RWPE2 (cell line): ENCODE measurements at regions not wholly inside any gene's neighbourhood (a gene's known extent, or its start where the extent isn't known, plus 50 kb on each side); places are given as distances from the start of the nearest gene placed in this dataset.

Experiments used
- ATAC-seq: fragments of 200-7000 bp; cut with Tn5 transposase; 3 replicates; pipeline ENCODE4 v1.9.1; 2021; ENCODE audit warnings: low read depth
- DNase-seq: peaks from one replicate; pipeline ENCODE4 v3.0.0-alpha.2; 2020; ENCODE audit warnings: low spot score
- H3K27ac ChIP-seq: fragments of 450-650 bp; 2 replicates; pipeline ENCODE4 v1.5.1; 2017; ENCODE audit warnings: mild to moderate bottlenecking; ENCODE audit not compliant: poor library complexity, severe bottlenecking
- H3K27me3 ChIP-seq: fragments of 250-450 bp; sonication (Bioruptor Pico); 2 replicates; pipeline ENCODE4 v1.5.1; 2021; ENCODE audit warnings: mild to moderate bottlenecking, moderate library complexity; ENCODE audit not compliant: insufficient read depth, poor library complexity, severe bottlenecking
- H3K36me3 ChIP-seq: fragments of 250-450 bp; sonication (Bioruptor Pico); 2 replicates; pipeline ENCODE4 v1.5.1; 2020; ENCODE audit warnings: low read depth, mild to moderate bottlenecking, moderate library complexity
- H3K4me1 ChIP-seq: fragments of 250-450 bp; sonication (Bioruptor Pico); 2 replicates; pipeline ENCODE4 v1.5.1; 2021; ENCODE audit warnings: mild to moderate bottlenecking, moderate library complexity; ENCODE audit not compliant: insufficient read depth, poor library complexity, severe bottlenecking
- H3K4me3 ChIP-seq: fragments of 250-450 bp; sonication (Bioruptor Pico); 2 replicates; pipeline ENCODE4 v1.5.1; 2021; ENCODE audit warnings: mild to moderate bottlenecking, moderate library complexity; ENCODE audit not compliant: severe bottlenecking
- H3K9me3 ChIP-seq: fragments of 250-450 bp; sonication (Bioruptor Pico); 2 replicates; pipeline ENCODE4 v1.5.1; 2021; ENCODE audit warnings: mild to moderate bottlenecking, moderate library complexity; ENCODE audit not compliant: severe bottlenecking
- CTCF ChIP-seq: fragments of 450-650 bp; IDR thresholded peaks from one replicate; pipeline ENCODE4 v1.5.1; 2017; ENCODE audit warnings: mild to moderate bottlenecking, moderate library complexity; ENCODE audit not compliant: poor library complexity, severe bottlenecking

DNA sequence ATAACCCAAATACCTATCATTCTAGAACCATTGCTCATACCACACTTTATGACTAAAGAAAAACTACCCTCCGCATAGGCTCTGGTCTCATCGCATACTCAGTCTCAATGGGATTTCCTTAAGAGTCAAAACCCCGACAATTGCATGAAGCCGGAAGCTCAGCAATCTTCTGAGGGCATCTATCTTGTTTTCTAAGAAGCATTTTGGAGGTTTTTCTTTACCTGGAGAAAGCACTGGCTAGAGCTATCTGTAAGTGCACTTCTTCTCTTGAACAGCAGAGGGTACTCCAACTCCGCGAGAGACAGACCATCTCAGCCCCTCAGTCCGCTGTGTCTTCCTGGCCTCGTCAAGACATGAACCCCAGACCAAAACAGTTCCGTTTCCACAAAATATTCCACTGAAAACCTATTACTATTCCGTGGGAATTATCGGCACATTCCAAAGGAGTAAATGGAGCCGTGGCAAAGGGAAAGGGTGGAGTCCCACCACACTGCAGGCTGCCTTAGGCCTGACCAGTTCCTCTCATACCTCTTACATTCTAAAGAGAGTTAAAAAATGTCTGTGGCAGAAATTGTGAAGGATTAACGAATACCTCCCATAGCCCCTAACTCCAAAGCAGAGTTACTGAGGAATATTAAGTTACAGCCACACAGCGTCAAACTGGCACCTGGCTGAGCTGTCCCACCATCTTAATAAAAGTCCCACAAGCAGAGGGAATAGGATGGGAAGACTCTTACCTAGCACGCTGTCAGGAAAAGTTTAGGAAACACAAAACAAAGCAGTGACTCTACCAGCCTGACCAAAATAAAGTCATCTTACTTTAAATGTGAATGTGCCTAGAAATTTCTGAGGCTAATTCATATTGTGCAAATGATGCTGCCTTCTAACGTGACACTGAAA is 325.6 kb upstream of the VRK2 start:
- Histone ChIP-seq H3K36me3 (no peaks in the 10 kb centered on the region), H3K4me1 (no peaks in the 10 kb centered on the region), H3K4me3 (no peak overlapping the region), H3K9me3 (no peaks in the 10 kb centered on the region), H3K27ac (no peak overlapping the region), H3K27me3 (no peaks in the 10 kb centered on the region)
- ATAC-seq, result peak; percentile 93
- TF ChIP-seq CTCF, result peak; percentile 84
- no peak for DNase-seq

DNA sequence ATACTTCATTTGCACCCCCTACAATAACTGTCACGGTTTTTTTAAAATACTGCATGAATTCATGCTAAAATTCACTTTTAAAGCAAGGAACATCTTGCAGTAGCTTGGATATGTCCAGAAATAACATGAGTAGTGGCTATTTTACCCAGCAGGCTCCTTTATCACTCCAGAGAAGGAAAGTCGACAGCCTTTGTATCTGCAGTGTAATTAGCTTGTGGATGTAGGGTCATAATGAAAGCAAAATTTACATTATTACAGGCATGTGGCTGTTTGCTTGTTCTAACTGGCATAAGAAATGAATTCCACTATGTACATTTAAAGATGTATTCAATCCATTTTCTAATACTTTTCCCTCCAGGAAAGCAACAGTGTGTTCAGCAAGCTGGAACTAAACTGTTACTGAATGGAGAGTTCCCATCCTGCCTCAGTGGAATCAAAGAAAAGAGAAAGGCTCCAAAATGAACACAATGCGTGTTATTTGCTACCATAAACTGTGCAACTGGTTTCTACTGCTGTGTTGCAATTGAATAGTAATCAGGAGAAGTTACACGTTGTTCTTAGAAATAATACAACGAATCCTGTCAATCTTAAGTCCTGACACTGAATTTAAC is 321.2 kb upstream of the VRK2 start:
- ATAC-seq (no peak), DNase-seq (no peak)
- no peak for TF ChIP-seq CTCF
- Histone ChIP-seq H3K27ac (no peak overlapping the region), H3K9me3 (no peaks in the 10 kb centered on the region), H3K27me3 (no peaks in the 10 kb centered on the region), H3K4me3 (no peak overlapping the region), H3K4me1 (no peaks in the 10 kb centered on the region), H3K36me3 (no peaks in the 10 kb centered on the region)

GRCh38 chr2:57726294-57726693 is 320.3 kb upstream of the VRK2 start:
- no peak for ATAC-seq

GRCh38 chr2:57728691-57729090 is 317.9 kb upstream of the VRK2 start:
- no peak for ATAC-seq
- H3K27ac ChIP-seq, result no peak overlapping the region
- no peaks in the 10 kb centered on the region for H3K9me3 ChIP-seq
- no peak overlapping the region for H3K4me3 ChIP-seq
- TF ChIP-seq CTCF, result no peak
- H3K27me3 ChIP-seq, result no peaks in the 10 kb centered on the region
- DNase-seq, result no peak
- no peaks in the 10 kb centered on the region for H3K36me3 ChIP-seq
- H3K4me1 ChIP-seq, result no peaks in the 10 kb centered on the region

More at GRCh38 chr2:57726294-57726693, 320.3 kb upstream of the VRK2 start:
- Histone ChIP-seq H3K27ac (no peak overlapping the region), H3K4me1 (no peaks in the 10 kb centered on the region), H3K4me3 (no peak overlapping the region), H3K36me3 (no peaks in the 10 kb centered on the region), H3K9me3 (no peaks in the 10 kb centered on the region), H3K27me3 (no peaks in the 10 kb centered on the region)
- DNase-seq, result no peak
- TF ChIP-seq CTCF, result no peak

GRCh38 chr2:57733956-57734355 is 312.6 kb upstream of the VRK2 start:
- no peak overlapping the region for H3K27ac ChIP-seq
- no peaks in the 10 kb centered on the region for H3K4me1 ChIP-seq
- no peak for TF ChIP-seq CTCF
- ATAC-seq (no peak), DNase-seq (no peak)
- peaks cover 3% of the 10 kb centered on the region for H3K27me3 ChIP-seq
- no peaks in the 10 kb centered on the region for H3K9me3 ChIP-seq
- H3K4me3 ChIP-seq, result no peak overlapping the region
- no peaks in the 10 kb centered on the region for H3K36me3 ChIP-seq
